NCI-H524 (cell line): ENCODE measurements at regions not wholly inside any gene's neighbourhood (a gene's known extent, or its start where the extent isn't known, plus 50 kb on each side); places are given as distances from the start of the nearest gene placed in this dataset.

ENCODE experiments used
- DNase-seq, 2 experiments: peaks; one replicate each; lab custom pipeline; 2025; lab: John Stamatoyannopoulos, UW

GRCh38 chr11:26093206-26093605 is 238.7 kb upstream of the ANO3 start:
- no peak for DNase-seq

DNA sequence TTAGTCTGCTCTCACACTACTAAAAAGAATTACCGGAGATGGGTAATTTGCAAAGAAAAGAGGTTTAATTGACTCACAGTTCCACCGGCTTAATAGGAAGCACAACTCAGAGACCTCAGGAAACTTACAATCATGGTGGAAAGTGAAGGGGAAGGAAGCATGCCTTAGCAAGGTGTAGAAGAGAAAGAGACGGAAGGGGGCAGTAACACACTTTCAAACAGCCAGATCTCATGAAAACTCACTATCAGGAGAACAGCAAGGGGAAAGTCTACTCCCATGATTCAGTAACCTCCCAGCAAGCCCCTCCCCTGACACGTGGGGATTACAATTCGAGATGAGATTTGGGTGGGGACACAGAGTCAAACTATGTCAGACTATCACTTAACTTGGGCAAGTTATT is 236.6 kb upstream of the ANO3 start:
- DNase-seq: no peak

DNA sequence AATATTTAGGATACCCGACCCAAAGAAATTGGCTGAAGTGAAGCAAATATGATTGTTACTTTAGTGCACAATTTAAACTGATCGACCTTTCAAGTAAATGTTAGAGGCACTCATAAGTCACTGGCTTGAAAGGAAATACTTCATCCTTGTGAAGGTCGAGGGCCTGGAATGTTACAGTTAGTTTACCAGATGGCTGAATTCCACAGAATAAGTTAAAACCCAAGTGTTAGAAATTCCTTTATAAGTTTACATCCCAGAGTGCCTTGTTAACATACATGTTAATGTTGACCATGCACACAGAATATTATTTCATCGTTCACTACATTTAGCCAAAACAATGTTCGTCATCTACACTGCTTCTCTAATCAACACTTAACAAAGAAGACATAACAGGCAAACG is 235.5 kb upstream of the ANO3 start:
- no peak for DNase-seq

DNA sequence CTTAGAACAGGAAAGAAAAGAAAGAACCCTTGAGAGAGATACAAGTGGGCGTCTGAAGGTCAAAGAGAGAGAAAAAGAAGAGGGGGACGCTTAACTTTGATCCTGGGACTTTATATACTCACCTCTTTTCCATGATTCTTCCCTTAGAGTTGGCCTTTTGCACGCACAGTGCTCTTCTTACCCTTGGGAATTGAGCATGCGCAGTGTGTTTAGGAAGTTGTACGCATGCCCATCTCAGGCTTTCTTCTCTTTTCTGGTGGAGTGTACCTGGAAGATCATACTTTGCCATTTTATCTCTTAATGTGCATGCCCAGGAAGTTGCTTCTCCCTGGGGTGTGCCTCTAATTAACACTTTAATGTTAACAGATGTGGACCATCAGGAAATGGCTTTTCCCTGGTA is 229.6 kb upstream of the ANO3 start:
- DNase-seq: no peak

GRCh38 chr11:26105762-26106423 is 226.0 kb upstream of the ANO3 start:
- DNase-seq: no peak

DNA sequence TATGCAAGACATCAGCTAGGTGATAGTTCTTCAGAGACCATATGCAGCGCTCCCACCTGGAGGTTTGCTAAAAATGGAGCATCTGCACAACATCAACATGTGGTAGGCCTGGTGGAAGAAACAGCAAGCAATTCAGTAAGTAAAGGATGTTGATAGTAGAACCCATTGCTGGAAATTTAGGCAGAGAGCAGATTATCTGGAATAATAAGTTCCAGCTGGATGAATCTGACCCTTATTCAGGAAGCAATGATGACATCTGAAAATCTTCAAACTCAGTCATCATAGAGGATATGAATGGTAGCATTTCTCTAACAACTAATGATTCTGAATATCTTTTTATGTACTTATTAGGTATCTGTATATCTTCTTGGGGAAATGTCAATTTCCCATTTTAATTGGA is 225.2 kb upstream of the ANO3 start:
- DNase-seq: no peak

DNA sequence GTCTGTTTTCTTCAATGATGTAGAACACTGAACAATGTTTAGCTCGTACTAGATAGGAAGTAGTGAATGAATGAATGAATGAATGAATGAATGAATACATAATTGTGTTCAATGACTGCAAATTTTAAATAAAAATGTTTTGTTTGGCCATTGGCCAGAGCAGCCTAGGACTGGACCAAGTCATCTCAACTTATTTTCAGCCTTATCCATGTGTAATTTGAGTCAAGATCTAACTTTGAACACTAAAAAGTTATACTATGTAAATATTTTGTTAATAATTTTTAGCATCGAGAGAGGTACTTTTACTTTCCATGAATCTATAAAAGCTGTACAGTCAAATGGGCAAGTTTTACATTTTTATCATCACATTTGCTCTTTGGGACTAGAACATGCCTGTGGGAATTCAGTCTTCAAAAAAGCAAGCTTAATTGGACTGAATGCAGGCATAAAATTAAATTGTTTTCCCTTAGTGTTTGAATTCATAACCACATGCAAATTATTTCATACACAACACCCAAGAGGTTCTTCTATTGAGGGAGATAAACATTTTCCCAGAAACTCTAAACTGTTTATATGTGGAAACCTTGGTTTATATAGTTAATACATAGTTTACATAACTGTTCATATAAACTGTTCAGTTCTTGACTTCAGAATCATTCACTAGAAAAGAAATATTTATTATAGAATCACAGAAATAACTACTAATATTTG is 222.1 kb upstream of the ANO3 start:
- DNase-seq: no peak

DNA sequence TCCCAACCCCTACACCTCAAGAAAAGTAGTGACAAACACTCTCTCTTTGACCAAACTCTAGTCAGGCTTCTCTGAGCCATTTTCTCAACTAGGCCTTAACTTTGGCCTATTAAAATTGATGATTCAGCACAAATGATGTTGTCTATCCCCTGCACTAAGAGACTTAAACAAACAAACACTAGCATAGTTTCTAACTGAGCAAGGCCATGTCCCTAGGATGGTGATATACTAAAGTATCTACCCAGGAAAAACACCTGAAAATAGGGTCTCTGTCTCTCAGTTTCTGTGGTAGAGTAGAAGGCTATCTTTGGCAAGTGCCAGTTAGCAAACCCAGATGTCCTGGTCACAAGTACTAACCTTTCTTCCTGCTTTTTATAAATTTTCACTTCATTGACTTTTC is 219.7 kb upstream of the ANO3 start:
- DNase-seq: no peak

- DNase-seq: no peak
These were observed 210.5 kb upstream of the ANO3 start for GRCh38 chr11:26121466-26121865.

GRCh38 chr11:26126741-26127140 is 205.2 kb upstream of the ANO3 start:
- no peak for DNase-seq

DNA sequence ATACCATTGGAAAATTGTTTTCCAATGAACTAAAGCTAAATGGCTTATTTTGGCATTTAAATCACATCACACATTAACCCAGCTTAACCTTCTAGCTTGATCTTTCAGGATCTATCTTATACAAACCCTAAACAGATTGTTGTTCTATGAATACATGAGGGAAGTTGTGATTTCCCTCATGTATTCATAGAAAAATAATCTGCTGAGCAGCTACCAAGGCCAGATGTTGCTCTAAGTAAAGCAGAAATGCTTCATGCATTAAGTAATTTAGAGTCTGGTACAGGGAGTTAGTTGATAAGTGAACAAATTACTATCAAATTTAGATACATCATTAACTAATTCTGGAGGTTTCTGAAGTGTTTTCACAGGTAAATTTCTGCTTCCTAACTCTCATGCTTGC is 204.6 kb upstream of the ANO3 start:
- no peak for DNase-seq

DNA sequence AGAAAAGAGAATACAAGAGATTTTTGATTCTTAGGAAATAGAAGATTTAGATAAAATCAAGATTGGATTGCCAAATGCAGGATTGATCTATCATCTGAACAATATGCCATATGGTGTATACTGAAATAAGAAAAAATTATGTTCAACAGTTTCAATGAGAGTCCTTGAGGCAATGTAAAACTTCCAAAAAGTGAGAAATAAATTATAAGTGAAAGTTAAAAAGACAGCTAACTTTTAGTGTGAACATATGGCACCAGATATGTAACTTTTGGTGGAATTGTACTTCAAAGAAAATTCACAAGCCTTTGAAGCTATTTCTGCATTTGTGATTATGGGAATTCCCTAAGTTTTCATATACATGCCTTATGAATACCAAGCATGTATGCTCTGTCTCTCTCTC is 200.5 kb upstream of the ANO3 start:
- no peak for DNase-seq

DNA sequence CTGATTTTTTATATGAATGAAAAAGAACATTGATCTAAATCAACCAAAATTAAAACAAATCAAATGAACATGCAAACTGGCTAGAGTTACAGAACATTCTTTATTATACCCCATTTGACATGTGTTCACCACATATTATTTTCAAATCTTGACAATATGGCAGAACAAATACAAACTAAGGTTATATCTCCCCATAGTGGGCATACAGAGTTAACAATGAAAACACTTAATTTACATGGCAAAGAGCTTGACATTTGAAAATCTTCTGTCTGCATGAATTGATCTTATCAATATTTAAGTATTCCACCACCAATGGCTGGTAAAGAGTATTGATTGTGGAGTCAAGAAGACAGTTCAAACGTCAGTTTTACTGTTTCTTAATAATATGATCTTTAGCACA is 197.9 kb upstream of the ANO3 start:
- no peak for DNase-seq

GRCh38 chr11:26134481-26135355 is 197.2 kb upstream of the ANO3 start:
- DNase-seq: peak in 1 of 2 experiments; percentile 53

DNA sequence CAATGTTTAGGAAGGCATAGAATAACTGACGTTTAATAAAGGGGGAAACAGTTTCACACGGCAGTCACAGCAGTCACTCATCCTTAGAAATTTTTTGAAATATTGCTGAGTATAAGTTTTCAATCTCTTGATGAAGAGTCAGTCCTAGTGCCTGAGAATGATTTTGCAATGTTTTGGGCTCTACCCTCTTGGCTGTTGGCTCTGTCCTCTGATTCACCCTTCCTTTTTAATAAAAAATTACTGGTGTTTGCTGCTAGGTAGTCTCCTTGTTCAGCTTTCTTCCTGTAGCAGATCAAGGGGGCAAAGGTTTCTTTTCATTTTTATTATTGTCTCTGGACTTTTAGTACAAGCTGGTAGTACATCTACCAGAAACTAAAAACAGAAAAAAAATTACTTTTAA is 194.3 kb upstream of the ANO3 start:
- no peak for DNase-seq

GRCh38 chr11:26142891-26143290 is 189.0 kb upstream of the ANO3 start:
- DNase-seq: no peak

GRCh38 chr11:26143566-26144290 is 188.2 kb upstream of the ANO3 start:
- no peak for DNase-seq

DNA sequence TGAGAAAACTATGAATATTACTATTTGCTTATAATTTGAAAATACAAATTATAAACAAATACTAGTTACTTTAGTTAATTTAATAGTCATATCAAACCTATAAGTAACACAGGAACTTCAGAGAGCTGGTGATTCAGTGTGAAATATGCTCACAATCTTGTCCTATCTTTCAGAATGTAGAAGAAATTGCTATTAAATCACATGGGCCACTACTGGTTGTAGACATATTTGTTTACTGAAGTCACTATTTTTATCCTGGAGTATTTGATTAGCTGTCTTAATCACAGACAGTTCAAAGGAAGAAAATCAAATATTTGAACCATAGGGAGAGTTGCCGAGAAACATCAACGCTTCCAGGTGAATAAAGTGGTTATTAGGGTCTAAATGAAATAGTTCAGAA is 187.6 kb upstream of the ANO3 start:
- no peak for DNase-seq

DNA sequence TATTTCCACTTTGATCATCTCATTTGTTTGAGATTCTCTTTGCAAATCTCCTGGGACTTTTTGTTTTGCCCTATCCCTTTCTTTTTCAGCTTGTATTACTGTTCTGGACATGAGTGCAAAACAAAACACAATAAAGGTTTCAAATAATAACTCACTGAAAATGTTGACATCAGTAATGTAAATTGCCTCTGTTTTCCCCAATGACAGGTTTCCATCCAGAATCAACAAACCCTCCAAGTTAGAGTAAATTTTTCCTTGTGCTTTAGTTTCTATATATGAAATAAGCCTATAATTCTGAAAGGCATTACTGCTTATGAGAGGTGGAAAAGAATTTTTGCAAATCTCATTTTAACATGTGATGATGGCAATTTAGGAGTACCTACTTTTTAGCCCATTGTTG is 187.0 kb upstream of the ANO3 start:
- no peak for DNase-seq

- no peak for DNase-seq
These were observed 182.3 kb upstream of the ANO3 start for GRCh38 chr11:26149585-26149984.

GRCh38 chr11:26150031-26150430 is 181.9 kb upstream of the ANO3 start:
- DNase-seq: no peak

DNA sequence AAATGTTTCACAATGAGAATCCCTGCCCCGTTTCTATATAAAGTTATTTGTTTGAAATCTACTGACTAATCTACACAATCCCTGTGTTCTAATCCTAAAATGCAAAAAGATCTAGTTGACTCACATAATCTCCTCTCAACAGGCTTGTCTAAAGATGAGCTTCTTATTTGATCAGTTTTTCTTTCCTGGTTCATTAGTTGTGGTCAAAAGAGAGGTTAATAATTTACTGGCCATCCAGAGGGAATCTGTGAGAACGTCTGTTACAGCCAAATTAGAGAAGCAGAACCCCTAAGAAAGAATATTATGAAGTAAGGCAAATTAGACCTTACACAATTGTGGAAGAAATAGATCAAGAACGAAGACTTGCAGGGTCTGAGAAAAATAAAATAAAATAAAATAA is 173.7 kb upstream of the ANO3 start:
- no peak for DNase-seq
